Neural cell (in vitro differentiated cells): ENCODE measurements at regions not wholly inside any gene's neighbourhood (a gene's known extent, or its start where the extent isn't known, plus 50 kb on each side); places are given as distances from the start of the nearest gene placed in this dataset.

Experiments
- CTCF ChIP-seq: fragments of 450-650 bp; IDR thresholded peaks from 2 replicates; pipeline ENCODE4 v1.5.1; 2014; ENCODE audit warnings: antibody characterized with exemption, mild to moderate bottlenecking, moderate library complexity; ENCODE audit not compliant: poor library complexity, severe bottlenecking
- EP300 ChIP-seq: fragments of 450-650 bp; conservative IDR thresholded peaks from 2 replicates; pipeline ENCODE4 v1.6.1; 2014; ENCODE audit warnings: antibody characterized with exemption, mild to moderate bottlenecking, moderate library complexity; ENCODE audit not compliant: poor library complexity, severe bottlenecking
- EZH2 ChIP-seq: fragments of 200-600, 300-800 bp; shearing (Covaris generic), sonication (generic); IDR thresholded peaks from 2 replicates; pipeline ENCODE4 v1.6.1; 2014; ENCODE audit warnings: antibody characterized with exemption, low read length, borderline replicate concordance, mild to moderate bottlenecking; ENCODE audit not compliant: insufficient read depth, poor library complexity, severe bottlenecking
- MXI1 ChIP-seq: fragments of 450-650 bp; conservative IDR thresholded peaks from 2 replicates; pipeline ENCODE4 v1.6.1; 2014; ENCODE audit warnings: antibody characterized with exemption, mild to moderate bottlenecking; ENCODE audit not compliant: poor library complexity, severe bottlenecking
- POLR2AphosphoS5 ChIP-seq: IDR thresholded peaks from 2 replicates; pipeline ENCODE4 v1.6.1; 2012
- RAD21 ChIP-seq: fragments of 450-650 bp; conservative IDR thresholded peaks from 2 replicates; pipeline ENCODE4 v1.6.1; 2014; ENCODE audit warnings: antibody characterized with exemption, mild to moderate bottlenecking, moderate library complexity
- REST ChIP-seq: IDR thresholded peaks from 2 replicates; pipeline ENCODE4 v1.6.1; 2012; ENCODE audit warnings: borderline replicate concordance
- SMC3 ChIP-seq: fragments of 450-650 bp; conservative IDR thresholded peaks from 2 replicates; pipeline ENCODE4 v1.6.1; 2014; ENCODE audit warnings: antibody characterized with exemption, mild to moderate bottlenecking, moderate library complexity; ENCODE audit not compliant: poor library complexity

GRCh38 chr20:24102749-24103333 is 114.3 kb upstream of the GGTLC1 start:
- TF ChIP-seq EP300 (no peak), POLR2AphosphoS5 (no peak), CTCF (no peak), REST (no peak), EZH2 (no peak), RAD21 (no peak), MXI1 (no peak), SMC3 (no peak)
